ENCODE measurements at regions not wholly inside any gene's neighbourhood (a gene's known extent, or its start where the extent isn't known, plus 50 kb on each side); places are given as distances from the start of the nearest gene placed in this dataset.
"Not testable (repeated sequence)": the region's sequence is repeated elsewhere in the genome, so short reads cannot be mapped to it uniquely, and the experiment has no call there.

DNA sequence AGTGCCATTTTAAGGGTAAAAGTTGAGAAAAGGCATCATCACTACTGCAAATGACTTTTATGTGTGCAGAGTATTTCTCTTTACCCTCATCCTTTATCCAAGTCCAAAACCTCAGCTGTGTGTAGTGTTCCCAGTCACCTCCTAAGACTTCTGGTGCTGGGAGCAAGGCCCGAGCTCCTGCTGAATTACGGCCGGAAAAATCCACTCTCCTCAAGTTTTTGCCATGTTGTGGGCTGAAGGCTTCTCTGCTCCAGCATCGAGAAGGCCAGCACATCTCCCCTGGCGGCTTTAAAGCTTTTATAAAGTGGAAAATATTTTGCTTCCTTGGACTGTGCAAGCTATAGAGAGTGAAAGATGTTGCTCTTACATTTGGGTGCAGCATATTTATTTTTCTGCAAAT, 153.2 kb upstream of the THBS2 start:
- Histone ChIP-seq H3K27me3 (ENCODE audit: control insufficient read depth, insufficient read depth, low read length) (no peaks in the 10 kb centered on the region), H3K4me3 (ENCODE audit: insufficient read depth, low read depth, low read length) (no peak overlapping the region), H3K36me3 (replicated peaks; ENCODE audit: control insufficient read depth, insufficient read depth, low read length) (no peaks in the 10 kb centered on the region)
- DNase-seq = no peak

DNA sequence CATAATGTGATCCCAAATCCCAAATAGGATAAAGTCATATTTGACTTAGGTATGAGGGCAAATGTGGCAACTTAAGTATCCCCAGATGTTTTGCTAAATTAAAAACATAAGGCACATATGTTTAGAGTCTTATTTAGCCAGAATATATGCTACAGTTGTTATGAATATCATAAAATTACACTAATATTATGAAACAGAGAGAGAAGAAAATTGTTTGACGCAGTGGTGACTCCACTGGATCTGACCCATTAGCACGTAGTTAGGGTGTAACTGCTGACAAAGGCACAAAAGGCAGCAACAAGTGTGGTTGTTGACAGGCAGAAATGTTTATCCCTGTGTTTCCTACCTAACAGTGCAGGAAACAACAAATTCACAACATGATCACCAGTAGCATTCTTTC, 152.4 kb upstream of the THBS2 start:
- H3K4me3 ChIP-seq (ENCODE audit: insufficient read depth, low read depth, low read length) = no peak overlapping the region
- H3K27me3 ChIP-seq (ENCODE audit: control insufficient read depth, insufficient read depth, low read length) = no peaks in the 10 kb centered on the region
- no peaks in the 10 kb centered on the region for H3K36me3 ChIP-seq (replicated peaks; ENCODE audit: control insufficient read depth, insufficient read depth, low read length)
- DNase-seq = no peak

DNA sequence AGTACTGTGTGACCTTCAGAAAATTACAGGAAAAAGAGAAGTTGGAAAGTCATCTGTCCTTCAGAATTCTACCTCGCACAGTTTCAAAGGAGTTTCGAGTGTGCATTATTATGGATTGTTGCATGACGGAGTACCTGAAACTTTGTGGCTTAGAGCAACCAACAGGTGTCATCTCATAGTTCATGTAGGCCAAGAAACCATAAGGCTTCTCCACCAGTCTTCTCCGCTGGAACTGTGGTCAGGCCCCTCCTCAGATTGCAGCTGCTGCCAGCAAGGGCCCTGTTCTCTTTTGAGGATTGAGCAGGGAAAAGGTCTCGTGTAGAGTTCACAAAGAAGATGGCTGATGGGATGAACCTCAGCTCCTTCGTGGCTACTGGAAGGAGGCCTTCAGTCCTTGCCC, 151.2 kb upstream of the THBS2 start:
- Histone ChIP-seq H3K27me3 (ENCODE audit: control insufficient read depth, insufficient read depth, low read length) (no peaks in the 10 kb centered on the region), H3K36me3 (replicated peaks; ENCODE audit: control insufficient read depth, insufficient read depth, low read length) (no peaks in the 10 kb centered on the region), H3K4me3 (ENCODE audit: insufficient read depth, low read depth, low read length) (no peak overlapping the region)
- DNase-seq = no peak

- Histone ChIP-seq H3K27me3 (ENCODE audit: control insufficient read depth, insufficient read depth, low read length) (no peaks in the 10 kb centered on the region), H3K4me3 (ENCODE audit: insufficient read depth, low read depth, low read length) (no peak overlapping the region)
Observed at GRCh38 chr6:169398342-169399105, 144.9 kb upstream of the THBS2 start.

DNA sequence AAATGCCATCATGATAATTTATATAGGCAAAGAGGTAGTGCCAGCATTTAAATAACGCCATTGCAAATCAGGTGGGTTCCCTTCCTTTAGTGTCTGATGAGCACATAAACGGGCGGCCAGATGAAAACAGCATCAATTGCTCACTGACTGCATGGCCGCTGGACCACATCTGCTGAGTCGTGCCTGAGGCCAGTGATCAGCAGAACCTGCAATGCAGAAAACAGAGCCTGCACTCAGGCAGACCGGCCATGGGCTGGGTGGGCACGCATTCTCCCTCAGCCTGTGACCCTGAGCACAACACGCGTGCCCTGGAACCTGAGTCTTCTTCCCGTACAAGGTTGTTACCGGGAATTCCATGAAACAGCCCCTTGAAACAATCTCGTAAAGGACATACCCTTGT, 144.0 kb upstream of the THBS2 start:
- DNase-seq = no peak
- Histone ChIP-seq H3K4me3 (ENCODE audit: insufficient read depth, low read depth, low read length) (no peak overlapping the region), H3K27me3 (ENCODE audit: control insufficient read depth, insufficient read depth, low read length) (no peaks in the 10 kb centered on the region), H3K36me3 (replicated peaks; ENCODE audit: control insufficient read depth, insufficient read depth, low read length) (no peaks in the 10 kb centered on the region)

More at GRCh38 chr6:169398342-169399105, 144.9 kb upstream of the THBS2 start:
- H3K36me3 ChIP-seq (replicated peaks; ENCODE audit: control insufficient read depth, insufficient read depth, low read length) = no peaks in the 10 kb centered on the region
- DNase-seq = no peak

- Histone ChIP-seq H3K4me3 (ENCODE audit: insufficient read depth, low read depth, low read length) (no peak overlapping the region), H3K27me3 (ENCODE audit: control insufficient read depth, insufficient read depth, low read length) (no peaks in the 10 kb centered on the region), H3K36me3 (replicated peaks; ENCODE audit: control insufficient read depth, insufficient read depth, low read length) (no peaks in the 10 kb centered on the region)
- DNase-seq = no peak
Observed at GRCh38 chr6:169396554-169397163, 143.0 kb upstream of the THBS2 start.

- not testable (repeated sequence) for H3K27me3 ChIP-seq (ENCODE audit: control insufficient read depth, insufficient read depth, low read length); H3K4me3 ChIP-seq (ENCODE audit: insufficient read depth, low read depth, low read length); DNase-seq; H3K36me3 ChIP-seq (replicated peaks; ENCODE audit: control insufficient read depth, insufficient read depth, low read length)
Observed at GRCh38 chr6:169396009-169396539, 142.4 kb upstream of the THBS2 start.

- Histone ChIP-seq H3K36me3 (replicated peaks; ENCODE audit: control insufficient read depth, insufficient read depth, low read length) (no peaks in the 10 kb centered on the region), H3K4me3 (ENCODE audit: insufficient read depth, low read depth, low read length) (no peak overlapping the region), H3K27me3 (ENCODE audit: control insufficient read depth, insufficient read depth, low read length) (no peaks in the 10 kb centered on the region)
- DNase-seq = no peak
Observed at GRCh38 chr6:169395080-169395805, 141.6 kb upstream of the THBS2 start.

GRCh38 chr6:169393753-169394152, 140.1 kb upstream of the THBS2 start:
- no peaks in the 10 kb centered on the region for H3K27me3 ChIP-seq (ENCODE audit: control insufficient read depth, insufficient read depth, low read length)
- no peak for DNase-seq
- H3K36me3 ChIP-seq (replicated peaks; ENCODE audit: control insufficient read depth, insufficient read depth, low read length) = no peaks in the 10 kb centered on the region
- H3K4me3 ChIP-seq (ENCODE audit: insufficient read depth, low read depth, low read length) = no peak overlapping the region

DNA sequence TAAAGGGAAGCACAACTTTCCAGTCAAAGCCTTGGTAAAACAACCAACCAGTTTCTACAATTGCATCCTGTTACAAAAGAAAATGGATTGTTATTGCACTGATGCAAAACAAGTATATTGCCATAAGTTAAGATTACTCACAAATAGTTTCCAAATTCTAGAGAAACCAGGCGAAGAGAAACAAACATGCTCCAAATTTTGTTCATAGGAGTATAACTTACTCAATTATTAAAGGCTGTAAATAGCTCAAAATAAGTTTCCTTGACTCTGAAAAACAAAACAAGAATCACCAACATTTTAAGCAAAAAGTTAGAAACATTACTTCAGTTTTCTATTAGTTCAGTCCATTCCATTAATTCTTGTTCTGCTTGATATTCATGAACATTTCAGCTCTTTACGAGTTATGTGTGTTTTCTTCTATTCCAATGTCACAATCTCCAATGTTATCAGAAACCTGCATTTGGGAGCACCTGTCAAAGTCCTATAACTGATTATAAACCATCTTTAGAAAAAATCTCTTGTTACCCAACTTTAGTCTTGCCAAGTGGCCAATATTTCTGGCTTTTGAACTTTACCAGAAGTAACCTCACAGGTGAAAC, 137.9 kb upstream of the THBS2 start:
- H3K36me3 ChIP-seq (replicated peaks; ENCODE audit: control insufficient read depth, insufficient read depth, low read length) = no peaks in the 10 kb centered on the region; the same call in 1 of the 2 replicates
- no peaks in the 10 kb centered on the region for H3K27me3 ChIP-seq (ENCODE audit: control insufficient read depth, insufficient read depth, low read length)
- DNase-seq = no peak
- H3K4me3 ChIP-seq (ENCODE audit: insufficient read depth, low read depth, low read length) = no peak overlapping the region

DNA sequence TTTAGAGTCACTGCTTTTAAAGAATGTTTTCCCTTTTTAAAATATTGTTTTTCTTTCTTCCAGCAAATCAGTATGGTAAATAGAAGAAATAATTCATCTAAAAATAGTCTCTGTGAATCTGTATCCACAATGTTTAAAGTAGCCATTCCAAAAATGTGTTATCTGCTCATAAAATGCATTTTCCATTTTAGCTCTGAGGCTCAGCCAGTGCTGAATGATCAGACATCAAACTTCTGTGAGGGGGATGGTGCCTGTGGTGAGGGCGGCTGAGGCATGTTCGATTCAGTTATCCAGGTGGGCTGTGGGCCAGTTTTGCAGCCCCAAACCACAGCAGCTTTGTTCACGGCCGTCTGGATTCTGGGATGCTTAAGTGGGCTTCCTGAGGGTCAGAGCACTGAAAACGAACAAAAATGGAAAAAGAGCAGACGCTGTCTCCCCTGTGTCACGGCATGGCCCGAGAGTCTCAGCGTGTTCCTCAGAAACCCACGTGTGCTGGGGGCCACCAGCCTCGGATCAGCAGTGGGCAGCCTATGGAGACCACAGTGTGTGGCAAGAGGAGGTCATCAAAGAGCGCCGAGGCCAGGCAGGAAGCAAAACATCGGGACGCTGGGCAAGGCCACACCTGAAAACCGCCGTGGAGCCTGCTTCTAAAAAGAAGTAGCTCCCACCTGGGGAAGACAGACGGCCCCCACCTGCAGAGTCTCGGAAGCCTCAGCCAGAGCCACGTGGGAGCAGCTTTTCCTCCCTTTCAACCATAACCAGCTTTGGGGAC, 134.9 kb upstream of the THBS2 start:
- no peaks in the 10 kb centered on the region; the same call in 1 of the 2 replicates for H3K36me3 ChIP-seq (replicated peaks; ENCODE audit: control insufficient read depth, insufficient read depth, low read length)
- no peak for DNase-seq
- H3K4me3 ChIP-seq (ENCODE audit: insufficient read depth, low read depth, low read length) = no peak overlapping the region
- H3K27me3 ChIP-seq (ENCODE audit: control insufficient read depth, insufficient read depth, low read length) = no peaks in the 10 kb centered on the region

GRCh38 chr6:169387809-169388383, 134.2 kb upstream of the THBS2 start:
- H3K27me3 ChIP-seq (ENCODE audit: control insufficient read depth, insufficient read depth, low read length) = no peaks in the 10 kb centered on the region

GRCh38 chr6:169386411-169387057, 132.9 kb upstream of the THBS2 start:
- Histone ChIP-seq H3K36me3 (replicated peaks; ENCODE audit: control insufficient read depth, insufficient read depth, low read length) (no peaks in the 10 kb centered on the region; the same call in 1 of the 2 replicates), H3K4me3 (ENCODE audit: insufficient read depth, low read depth, low read length) (no peak overlapping the region), H3K27me3 (ENCODE audit: control insufficient read depth, insufficient read depth, low read length) (no peaks in the 10 kb centered on the region)
- DNase-seq = no peak

More at GRCh38 chr6:169387809-169388383, 134.2 kb upstream of the THBS2 start:
- Histone ChIP-seq H3K4me3 (ENCODE audit: insufficient read depth, low read depth, low read length) (no peak overlapping the region), H3K36me3 (replicated peaks; ENCODE audit: control insufficient read depth, insufficient read depth, low read length) (no peaks in the 10 kb centered on the region; the same call in 1 of the 2 replicates)
- no peak for DNase-seq

Data from H7 (cell line).